Neutrophil (primary cell): ENCODE measurements at regions not wholly inside any gene's neighbourhood (a gene's known extent, or its start where the extent isn't known, plus 50 kb on each side); places are given as distances from the start of the nearest gene placed in this dataset.

Experiments used
- H3K27ac ChIP-seq: fragments of 200-600 bp; sonication (generic); 2 replicates; pipeline ENCODE4 v1.5.1; 2016; ENCODE audit warnings: mild to moderate bottlenecking, moderate library complexity
- H3K27me3 ChIP-seq: fragments of 200-600 bp; sonication (generic); 2 replicates; pipeline ENCODE4 v1.6.0; 2016; ENCODE audit warnings: mild to moderate bottlenecking
- H3K36me3 ChIP-seq: fragments of 200-600 bp; sonication (generic); 2 replicates; pipeline ENCODE4 v1.5.1; 2017
- H3K4me1 ChIP-seq, 2 experiments: fragments of 200-600 bp in 1 of 2; sonication (generic) in 1 of 2; 1 replicate in 1 of 2; 2 replicates in 1 of 2; pipeline versions ENCODE4 v1.5.1 to v1.6.1; 2013 to 2016; ENCODE audit warnings: low read depth in 1 of 2, low read length in 1 of 2, mild to moderate bottlenecking in 1 of 2, moderate library complexity in 1 of 2; ENCODE audit not compliant: control insufficient read depth in 1 of 2, insufficient read depth in 1 of 2
- H3K4me3 ChIP-seq, 2 experiments: fragments of 200-600 bp in 1 of 2; sonication (generic) in 1 of 2; 1 replicate in 1 of 2; 2 replicates in 1 of 2; pipeline ENCODE4 v1.5.1; 2013 to 2016; ENCODE audit warnings: low read depth in 1 of 2, low read length in 1 of 2, mild to moderate bottlenecking in 1 of 2, moderate library complexity in 1 of 2
- H3K9me3 ChIP-seq: fragments of 200-600 bp; sonication (generic); 2 replicates; pipeline ENCODE4 v1.5.1; 2016
- CTCF ChIP-seq: fragments of 200-600 bp; sonication (generic); IDR thresholded peaks from 2 replicates; pipeline ENCODE4 v1.5.1; 2016; ENCODE audit warnings: antibody characterized with exemption

- Histone ChIP-seq H3K4me3 (no peak overlapping the region), H3K9me3 (peaks cover 7% of the 10 kb centered on the region), H3K36me3 (no peaks in the 10 kb centered on the region), H3K27me3 (no peaks in the 10 kb centered on the region), H3K4me1 (no peaks in the 10 kb centered on the region), H3K27ac (no peak overlapping the region)
- TF ChIP-seq CTCF: no peak
These were observed 1227.7 kb upstream of the GJE1 start for GRCh38 chr6:140905050-140905449.

GRCh38 chr6:140897804-140898573 is 1234.7 kb upstream of the GJE1 start:
- no peak for TF ChIP-seq CTCF
- H3K27ac ChIP-seq: no peak overlapping the region
- no peaks in the 10 kb centered on the region for H3K36me3 ChIP-seq
- peak overlapping the region in 1 of 2 experiments; percentile 8 for H3K4me3 ChIP-seq
- H3K9me3 ChIP-seq: peaks cover 7% of the 10 kb centered on the region
- no peaks in the 10 kb centered on the region for H3K27me3 ChIP-seq
- peaks cover 0 to 11% of the 10 kb centered on the region in 2 experiments for H3K4me1 ChIP-seq

- H3K27ac ChIP-seq: no peak overlapping the region
- peaks cover 7% of the 10 kb centered on the region for H3K9me3 ChIP-seq
- H3K36me3 ChIP-seq: no peaks in the 10 kb centered on the region
- H3K4me1 ChIP-seq: peaks cover 0 to 11% of the 10 kb centered on the region in 2 experiments
- TF ChIP-seq CTCF: no peak
- no peak overlapping the region for H3K4me3 ChIP-seq
- H3K27me3 ChIP-seq: no peaks in the 10 kb centered on the region
These were observed 1235.4 kb upstream of the GJE1 start for GRCh38 chr6:140897349-140897748.

- no peak for TF ChIP-seq CTCF
These were observed 1239.3 kb upstream of the GJE1 start for GRCh38 chr6:140893432-140893831.

GRCh38 chr6:140879946-140880345 is 1252.8 kb upstream of the GJE1 start:
- Histone ChIP-seq H3K4me3 (no peak overlapping the region), H3K27ac (no peak overlapping the region), H3K9me3 (no peaks in the 10 kb centered on the region), H3K36me3 (no peaks in the 10 kb centered on the region), H3K27me3 (no peaks in the 10 kb centered on the region), H3K4me1 (no peaks in the 10 kb centered on the region)
- TF ChIP-seq CTCF: no peak

More at GRCh38 chr6:140893432-140893831, 1239.3 kb upstream of the GJE1 start:
- Histone ChIP-seq H3K27ac (no peak overlapping the region), H3K9me3 (no peaks in the 10 kb centered on the region), H3K4me1 (peaks cover 0 to 11% of the 10 kb centered on the region in 2 experiments), H3K4me3 (no peak overlapping the region), H3K27me3 (no peaks in the 10 kb centered on the region), H3K36me3 (no peaks in the 10 kb centered on the region)
